Omental fat pad (tissue), 3 donors: ENCODE measurements at regions not wholly inside any gene's neighbourhood (a gene's known extent, or its start where the extent isn't known, plus 50 kb on each side); places are given as distances from the start of the nearest gene placed in this dataset.

Source experiments
- ATAC-seq: fragments of 150-250 bp; one replicate; pipeline ENCODE4 v1.9.1; 2016; ENCODE audit warnings: mild to moderate bottlenecking, moderate library complexity; ENCODE audit not compliant: low FRiP score
- DNase-seq: peaks from one replicate; pipeline ENCODE4 v3.0.0-alpha.2; 2019; ENCODE audit warnings: low spot score
- CTCF ChIP-seq, 3 donors: fragments of 450-650 bp; IDR thresholded peaks; one replicate each; pipeline ENCODE4 v1.5.1; 2016 to 2017; ENCODE audit warnings: antibody characterized with exemption in 3 of 3, mild to moderate bottlenecking in 3 of 3, moderate library complexity in 2 of 3

DNA sequence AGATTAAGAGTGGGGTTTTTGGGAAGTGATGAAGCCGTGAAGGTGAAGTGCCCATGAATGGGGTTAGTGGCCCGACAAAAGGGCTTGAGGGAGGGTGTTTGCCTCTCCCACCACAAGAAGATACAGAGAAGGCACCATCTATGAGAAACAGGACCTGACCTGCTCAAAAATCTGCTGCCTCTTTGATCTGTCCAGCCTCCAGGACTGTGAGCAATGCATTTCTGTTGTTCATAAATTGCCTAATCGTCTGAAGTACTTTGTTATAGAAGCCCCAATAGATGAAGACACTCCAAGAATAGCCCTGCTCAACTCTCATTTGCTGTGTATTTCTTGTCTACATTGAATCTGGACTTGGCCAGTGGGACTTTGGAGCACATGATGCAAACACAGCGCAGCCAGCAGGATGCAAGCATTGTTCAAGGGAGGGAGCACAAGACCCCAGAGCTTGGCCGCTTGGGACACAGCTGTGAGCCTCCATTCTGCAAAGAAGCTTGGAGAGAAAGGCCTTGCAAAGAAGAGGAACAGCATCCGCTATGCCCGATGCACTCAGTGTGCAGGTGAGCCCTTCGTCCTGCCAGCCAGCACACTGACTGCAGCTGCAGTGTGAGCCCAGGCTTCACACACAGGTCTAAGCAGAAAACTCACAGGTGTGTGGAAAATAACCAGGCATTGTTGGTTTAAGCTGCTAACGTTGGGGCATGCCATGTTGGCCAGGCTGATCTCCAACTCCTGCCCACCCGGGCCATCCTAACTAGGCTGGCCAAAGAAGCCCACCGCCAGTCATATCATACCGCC, 73.2 kb upstream of the KLF6 start:
- no peak for DNase-seq
- TF ChIP-seq CTCF (IDR thresholded peaks at IDR 0.05) = no peak
- ATAC-seq = no peak

DNA sequence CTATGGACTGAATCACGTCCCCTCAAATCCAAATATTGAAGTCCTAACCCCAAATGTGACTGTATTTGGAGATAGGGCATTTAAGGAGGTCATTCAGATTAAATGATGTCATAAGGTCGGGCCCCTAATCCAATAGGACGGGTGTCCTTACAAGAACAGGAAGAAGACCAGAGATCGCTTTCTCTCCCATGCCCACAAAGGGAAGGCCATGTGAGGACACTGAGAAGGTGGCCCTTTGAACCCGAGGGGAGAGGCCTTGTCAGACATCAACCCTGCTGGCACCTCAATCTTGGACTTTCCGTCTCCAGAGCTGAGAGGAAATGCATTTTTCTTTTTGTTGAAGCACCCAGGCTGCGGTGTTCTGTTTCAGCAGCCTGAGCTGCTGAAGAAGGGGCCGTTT, 72.3 kb upstream of the KLF6 start:
- no peak for TF ChIP-seq CTCF (IDR thresholded peaks at IDR 0.05)
- no peak for DNase-seq
- ATAC-seq = no peak

GRCh38 chr10:3856593-3856992, 71.6 kb upstream of the KLF6 start:
- ATAC-seq = no peak
- DNase-seq = no peak

GRCh38 chr10:3853547-3854303, 68.7 kb upstream of the KLF6 start:
- no peak for TF ChIP-seq CTCF (IDR thresholded peaks at IDR 0.05)
- DNase-seq = no peak

More at GRCh38 chr10:3856593-3856992, 71.6 kb upstream of the KLF6 start:
- no peak for TF ChIP-seq CTCF (IDR thresholded peaks at IDR 0.05)

DNA sequence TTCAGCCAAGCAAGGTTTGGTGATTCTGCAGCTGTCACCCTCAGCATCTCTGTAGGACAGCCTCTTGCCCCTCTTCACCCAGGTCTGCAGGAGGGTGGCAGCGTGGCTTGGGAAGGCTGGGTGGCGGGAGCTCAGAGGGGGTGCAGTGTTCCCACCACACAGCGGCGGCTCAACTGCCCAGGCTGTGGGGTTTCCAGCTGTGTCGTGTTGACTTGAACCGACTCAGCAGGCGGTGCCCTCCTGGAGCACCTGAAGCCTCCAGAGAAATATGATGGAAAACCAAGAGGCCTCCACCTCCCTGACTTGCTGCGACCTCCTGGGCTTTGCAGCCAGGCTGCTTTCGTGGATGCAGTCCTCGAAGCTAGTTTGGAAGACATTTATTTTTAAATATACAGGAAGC, 68.0 kb upstream of the KLF6 start:
- no peak for DNase-seq
- no peak for TF ChIP-seq CTCF (IDR thresholded peaks at IDR 0.05)
- no peak for ATAC-seq

More at GRCh38 chr10:3853547-3854303, 68.7 kb upstream of the KLF6 start:
- ATAC-seq = no peak

- DNase-seq (peak; percentile 72), ATAC-seq (peak; percentile 88)
- no peak for TF ChIP-seq CTCF (IDR thresholded peaks at IDR 0.05)
Observed at GRCh38 chr10:3852147-3852904, 67.3 kb upstream of the KLF6 start.
